HEK293T (cell line): ENCODE measurements at regions not wholly inside any gene's neighbourhood (a gene's known extent, or its start where the extent isn't known, plus 50 kb on each side); places are given as distances from the start of the nearest gene placed in this dataset.
"Not testable (repeated sequence)": the region's sequence is repeated elsewhere in the genome, so short reads cannot be mapped to it uniquely, and the experiment has no call there.

ENCODE experiments used
- CTCF ChIA-PET: fragments of 350-600 bp; formaldehyde crosslinking; extraction: SDS; loops from one replicate; lab custom pipeline; 2021; ENCODE audit warnings: antibody characterized with exemption, inconsistent platforms; lab: Yijun Ruan, JAX
- POLR2A ChIA-PET: fragments of 350-600 bp; formaldehyde crosslinking; extraction: SDS; loops from one replicate; lab custom pipeline; 2020; ENCODE audit warnings: antibody characterized with exemption, inconsistent platforms; lab: Yijun Ruan, JAX
- DNase-seq: peaks from one replicate; pipeline ENCODE4 v3.0.0; 2012; ENCODE audit warnings: mixed read lengths; ENCODE audit errors: extremely low spot score
- ARNT ChIP-seq: fragments of 450-650 bp; IDR thresholded peaks from 2 replicates; pipeline ENCODE4 v1.6.1; 2017; ENCODE audit warnings: mild to moderate bottlenecking
- BHLHE40 ChIP-seq: fragments of 450-650 bp; IDR thresholded peaks from 2 replicates; pipeline ENCODE4 v1.6.1; 2016; ENCODE audit warnings: mild to moderate bottlenecking, moderate library complexity, borderline replicate concordance
- CTBP1 ChIP-seq: fragments of 450-650 bp; IDR thresholded peaks from 2 replicates; pipeline ENCODE4 v1.6.1; 2016; ENCODE audit warnings: borderline replicate concordance
- ELF4 ChIP-seq: fragments of 450-650 bp; IDR thresholded peaks from 2 replicates; pipeline ENCODE4 v1.6.1; 2017; ENCODE audit warnings: antibody characterized with exemption
- FOXA1 ChIP-seq: fragments of 450-650 bp; IDR thresholded peaks from 2 replicates; pipeline ENCODE4 v1.6.1; 2016; ENCODE audit warnings: mild to moderate bottlenecking
- FOXK2 ChIP-seq: fragments of 450-650 bp; IDR thresholded peaks from 2 replicates; pipeline ENCODE4 v1.6.1; 2016; ENCODE audit warnings: mild to moderate bottlenecking
- FOXM1 ChIP-seq: fragments of 450-650 bp; IDR thresholded peaks from 2 replicates; pipeline ENCODE4 v1.6.1; 2017; ENCODE audit warnings: mild to moderate bottlenecking, borderline replicate concordance
- HDGF ChIP-seq: fragments of 450-650 bp; IDR thresholded peaks from 2 replicates; pipeline ENCODE4 v1.6.1; 2017; ENCODE audit warnings: antibody characterized with exemption, borderline replicate concordance
- L3MBTL2 ChIP-seq: fragments of 450-650 bp; conservative IDR thresholded peaks from 2 replicates; pipeline ENCODE4 v1.6.1; 2016; ENCODE audit warnings: mild to moderate bottlenecking
- LEF1 ChIP-seq: fragments of 450-650 bp; IDR thresholded peaks from 2 replicates; pipeline ENCODE4 v1.6.1; 2017; ENCODE audit warnings: mild to moderate bottlenecking, borderline replicate concordance
- NFRKB ChIP-seq: fragments of 450-650 bp; IDR thresholded peaks from 2 replicates; pipeline ENCODE4 v1.6.1; 2016; ENCODE audit warnings: mild to moderate bottlenecking, moderate library complexity
- PKNOX1 ChIP-seq: fragments of 450-650 bp; IDR thresholded peaks from 2 replicates; pipeline ENCODE4 v1.6.1; 2016
- SP1 ChIP-seq: fragments of 450-650 bp; IDR thresholded peaks from 2 replicates; pipeline ENCODE4 v1.6.1; 2017
- SUZ12 ChIP-seq: fragments of 450-650 bp; IDR thresholded peaks from 2 replicates; pipeline ENCODE4 v1.6.1; 2016; ENCODE audit warnings: mild to moderate bottlenecking
- TARDBP ChIP-seq: fragments of 450-650 bp; IDR thresholded peaks from 2 replicates; pipeline ENCODE4 v1.6.1; 2016
- ZNF384 ChIP-seq: fragments of 450-650 bp; IDR thresholded peaks from 2 replicates; pipeline ENCODE4 v1.6.1; 2016

GRCh38 chrX:131854581-131854980 is 168.5 kb upstream of the STK26 start:
- CTCF ChIA-PET: interaction anchor here (0.6 to 1.5 kb wide), 5 partner anchors 10 to 541 kb away, joined by 3 to 9 read pairs (median 4); partner anchors contain the start of gene RAP2C
- POLR2A ChIA-PET: no interaction called here
- DNase-seq: no peak
- TF ChIP-seq NFRKB: no peak
- TF ChIP-seq ZNF384: peak; percentile 83
- TF ChIP-seq FOXM1: no peak
- no peak for TF ChIP-seq BHLHE40
- TF ChIP-seq ELF4: no peak
- no peak for TF ChIP-seq LEF1

DNA sequence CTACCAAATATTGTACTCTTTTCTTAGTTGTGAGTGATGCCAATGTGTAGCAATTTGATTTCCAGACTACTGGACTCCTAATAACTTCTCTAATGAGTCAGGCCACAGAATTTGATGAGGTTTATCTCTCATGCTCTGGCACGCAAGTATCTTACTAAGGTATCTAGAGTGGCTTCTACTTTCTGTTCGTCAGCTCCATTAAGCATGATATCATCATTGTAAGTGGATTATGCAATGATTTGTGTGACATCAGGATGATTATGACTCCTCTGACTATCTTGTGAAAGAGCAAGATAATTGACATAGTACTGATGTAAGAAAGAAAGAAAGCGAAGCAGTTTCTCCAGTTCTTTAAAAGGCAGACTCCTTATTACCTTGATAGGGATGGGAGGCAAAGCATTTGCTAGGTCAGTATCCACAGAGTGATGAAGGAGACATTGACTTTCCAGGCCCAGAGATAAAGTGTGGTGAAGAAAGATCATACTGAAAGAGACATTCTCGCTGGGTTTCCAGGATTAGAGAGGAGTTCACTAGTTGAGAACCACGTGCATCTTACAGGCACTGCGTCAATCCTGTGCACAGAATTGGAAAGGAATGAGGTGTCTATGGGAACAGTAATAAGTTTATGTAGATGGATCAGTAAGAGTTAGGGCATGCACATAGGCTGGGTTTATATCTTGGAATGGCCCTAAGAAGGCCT is 161.9 kb upstream of the STK26 start:
- CTCF ChIA-PET: no interaction called here
- POLR2A ChIA-PET: no interaction called here
- TF ChIP-seq PKNOX1 (no peak), ARNT (no peak), TARDBP (no peak), FOXK2 (no peak), LEF1 (no peak)
- DNase-seq: no peak

GRCh38 chrX:131862321-131862720 is 160.8 kb upstream of the STK26 start:
- CTCF ChIA-PET: no interaction called here
- POLR2A ChIA-PET: no interaction called here

DNA sequence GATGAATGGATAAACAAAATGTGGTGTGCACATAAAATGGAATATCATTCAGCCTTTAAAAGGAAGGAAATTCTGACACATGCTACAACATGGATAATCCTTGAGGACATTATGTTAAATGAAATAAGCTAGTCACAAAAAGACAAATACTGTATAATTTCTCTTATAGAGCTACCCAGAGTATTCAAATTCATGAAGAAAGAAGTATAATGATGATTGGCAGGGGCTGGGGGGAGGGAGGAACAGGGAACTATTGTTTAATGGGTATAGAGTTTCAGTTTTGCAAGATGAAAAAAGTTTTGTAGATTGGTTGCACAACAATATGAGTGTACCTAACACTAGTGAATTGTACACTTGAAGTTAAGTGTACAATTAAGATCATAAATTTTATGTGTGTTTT is 153.9 kb upstream of the STK26 start:
- ChIA-PET CTCF (interaction anchor here (1.0 kb wide), 1 partner anchor 28 kb away, joined by 6 read pairs; no protein-coding TSS in a partner anchor), POLR2A (no interaction called here)
- DNase-seq: no peak
- TF ChIP-seq PKNOX1 (peak; percentile 69), FOXA1 (no peak)

More at GRCh38 chrX:131862321-131862720, 160.8 kb upstream of the STK26 start:
- no peak for DNase-seq
- TF ChIP-seq TARDBP (no peak), FOXK2 (no peak), BHLHE40 (no peak), L3MBTL2 (no peak)

- no peak for DNase-seq
- POLR2A ChIA-PET: no interaction called here
- no peak for TF ChIP-seq CTBP1
- TF ChIP-seq NFRKB: no peak
- no peak for TF ChIP-seq LEF1
- no peak for TF ChIP-seq HDGF
- TF ChIP-seq PKNOX1: no peak
- TF ChIP-seq FOXM1: no peak
- no peak for TF ChIP-seq L3MBTL2
- TF ChIP-seq ARNT: no peak
- TF ChIP-seq FOXK2: no peak
- no peak for TF ChIP-seq SP1
- TF ChIP-seq TARDBP: no peak
- CTCF ChIA-PET: no interaction called here
Measured at GRCh38 chrX:131874300-131874699, 148.8 kb upstream of the STK26 start.

DNA sequence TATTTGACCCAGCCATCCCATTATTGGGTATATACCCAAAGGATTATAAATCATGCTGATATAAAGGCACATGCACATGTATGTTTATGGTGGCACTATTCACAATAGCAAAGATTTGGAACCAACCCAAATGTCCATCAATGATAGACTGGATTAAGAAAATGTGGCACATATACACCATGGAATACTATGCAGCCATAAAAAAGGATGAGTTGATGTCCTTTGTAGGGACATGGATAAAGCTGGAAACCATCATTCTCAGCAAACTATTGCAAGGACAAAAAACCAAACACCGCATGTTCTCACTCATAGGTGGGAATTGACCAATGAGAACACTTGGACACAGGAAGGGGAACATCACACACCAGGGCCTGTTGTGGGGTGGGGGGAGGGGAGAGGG is 147.3 kb upstream of the STK26 start:
- CTCF ChIA-PET, POLR2A ChIA-PET, DNase-seq: not testable (repeated sequence)

DNA sequence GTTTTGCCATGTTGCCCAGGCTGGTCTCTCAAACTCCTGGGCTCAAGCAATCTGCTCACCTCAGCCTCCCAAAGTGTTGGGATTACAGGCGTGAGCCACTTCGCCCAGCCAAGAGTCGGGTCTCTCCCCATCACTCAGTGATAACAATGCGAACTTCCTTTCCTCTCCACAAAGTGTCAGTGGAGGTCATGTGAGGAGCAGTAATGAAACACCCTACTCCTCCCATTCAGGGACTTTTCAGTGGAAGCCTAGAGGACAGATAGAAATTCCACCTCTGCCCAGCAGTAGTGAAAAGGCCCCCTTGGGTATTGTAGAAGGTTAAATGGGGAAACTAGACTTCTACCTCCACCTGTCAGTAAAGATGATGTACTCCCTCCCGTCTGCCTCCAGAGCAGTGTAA is 141.9 kb upstream of the STK26 start:
- ChIA-PET CTCF (no interaction called here), POLR2A (no interaction called here)
- no peak for DNase-seq
- TF ChIP-seq CTBP1: no peak
- TF ChIP-seq BHLHE40: no peak
- no peak for TF ChIP-seq ELF4
- TF ChIP-seq PKNOX1: no peak
- no peak for TF ChIP-seq L3MBTL2
- TF ChIP-seq ZNF384: no peak
- TF ChIP-seq SUZ12: no peak
- no peak for TF ChIP-seq SP1
- no peak for TF ChIP-seq FOXK2
- no peak for TF ChIP-seq LEF1
- TF ChIP-seq HDGF: no peak
- TF ChIP-seq FOXM1: no peak
- TF ChIP-seq FOXA1: no peak
- no peak for TF ChIP-seq ARNT

GRCh38 chrX:131885042-131885441 is 138.1 kb upstream of the STK26 start:
- DNase-seq, CTCF ChIA-PET, POLR2A ChIA-PET: not testable (repeated sequence)

GRCh38 chrX:131893857-131894256 is 129.2 kb upstream of the STK26 start:
- DNase-seq, POLR2A ChIA-PET, CTCF ChIA-PET: not testable (repeated sequence)
